GM10266 (cell line): ENCODE measurements at regions not wholly inside any gene's neighbourhood (a gene's known extent, or its start where the extent isn't known, plus 50 kb on each side); places are given as distances from the start of the nearest gene placed in this dataset.

ENCODE experiments used
- DNase-seq: peaks from one replicate; pipeline ENCODE4 v3.0.0; 2012; ENCODE audit errors: extremely low spot score
- CTCF ChIP-seq: IDR thresholded peaks from 2 replicates; pipeline ENCODE4 v1.5.1; 2012; ENCODE audit warnings: mild to moderate bottlenecking, low read depth; ENCODE audit not compliant: control insufficient read depth, insufficient read depth; ENCODE audit errors: missing control alignments

GRCh38 chr7:155883491-155884224 is 71.4 kb upstream of the SHH start:
- TF ChIP-seq CTCF: no peak
- DNase-seq: no peak

DNA sequence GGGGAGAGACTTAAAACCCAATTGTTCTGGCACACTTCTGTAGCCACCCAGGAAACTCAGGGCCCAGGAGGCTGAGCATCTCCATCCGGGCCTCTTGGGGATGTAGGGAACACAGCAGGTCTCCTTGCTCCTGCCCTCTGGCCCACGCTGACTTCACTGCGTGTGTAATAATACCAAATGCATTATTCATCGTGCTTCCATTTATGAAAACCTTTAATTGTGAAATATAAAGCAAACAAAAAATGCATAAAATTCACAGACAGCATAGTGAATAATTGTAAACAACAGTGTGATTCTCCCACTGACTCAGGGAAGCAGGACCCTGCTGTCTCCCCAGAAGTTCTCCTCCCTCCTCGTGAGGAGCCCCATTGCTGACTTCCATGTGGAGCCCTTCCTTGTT is 70.3 kb upstream of the SHH start:
- DNase-seq: no peak
- TF ChIP-seq CTCF: no peak

DNA sequence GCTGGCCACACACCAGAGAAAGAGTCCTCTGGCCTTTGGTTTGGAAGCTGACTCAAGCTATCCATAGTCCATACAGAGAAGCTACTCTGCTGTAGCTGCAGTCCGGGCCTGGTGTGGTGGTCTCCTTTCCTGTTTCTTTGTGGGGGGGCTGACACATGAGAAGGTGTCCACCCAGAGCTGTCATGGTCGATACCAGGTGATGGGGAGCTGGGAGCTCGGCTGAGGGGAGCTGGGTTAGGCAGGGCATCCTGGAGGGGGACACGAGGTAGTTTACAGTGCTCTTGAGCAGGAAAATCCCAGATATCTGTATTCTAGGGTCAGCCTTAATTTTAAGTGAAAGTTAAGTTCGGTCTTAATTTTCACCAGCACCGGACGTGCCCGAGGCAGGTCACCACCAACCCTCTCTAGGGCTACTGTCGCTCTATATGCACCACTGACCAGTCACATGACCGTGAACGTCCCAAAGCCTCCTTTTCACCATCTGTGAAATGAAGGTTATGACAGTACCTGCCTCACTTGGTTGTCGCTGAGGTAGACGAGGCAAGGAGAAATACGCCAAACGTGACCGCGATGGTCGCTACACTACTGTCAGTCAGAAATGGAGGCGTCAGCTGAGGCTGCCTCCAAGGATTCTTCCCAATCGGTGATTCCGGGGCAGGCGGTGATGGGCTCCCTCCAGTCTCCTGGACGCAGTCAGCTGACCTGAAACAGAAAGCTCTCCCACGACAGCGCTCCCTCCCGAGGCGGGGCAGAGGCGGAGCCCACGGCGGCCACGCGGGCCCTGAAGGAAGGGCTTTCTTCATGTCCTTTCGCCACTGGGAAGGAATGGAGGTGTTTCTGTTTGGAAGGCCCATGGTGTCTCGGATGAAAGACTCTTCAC is 69.4 kb upstream of the SHH start:
- TF ChIP-seq CTCF: no peak
- DNase-seq: no peak

DNA sequence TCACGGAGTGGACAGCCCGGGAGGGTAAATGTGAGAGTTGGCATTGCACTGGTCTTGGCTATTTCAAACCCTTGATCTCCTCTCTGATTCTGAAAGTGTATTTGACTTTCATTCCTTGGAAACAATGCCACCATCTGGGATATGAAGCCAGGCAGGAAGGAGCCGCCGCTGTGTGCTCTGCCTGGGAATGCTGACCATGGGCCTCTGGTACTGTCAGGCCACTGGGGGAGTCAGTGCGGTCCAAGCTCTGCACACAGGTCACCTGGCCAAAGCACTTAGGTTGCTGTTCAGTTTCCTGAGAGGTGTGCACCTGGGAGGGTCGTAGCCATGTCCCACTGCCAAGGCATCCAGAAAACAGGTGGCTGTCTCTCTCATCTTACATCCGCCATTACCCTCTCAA is 68.5 kb upstream of the SHH start:
- no peak for DNase-seq
- TF ChIP-seq CTCF: no peak

DNA sequence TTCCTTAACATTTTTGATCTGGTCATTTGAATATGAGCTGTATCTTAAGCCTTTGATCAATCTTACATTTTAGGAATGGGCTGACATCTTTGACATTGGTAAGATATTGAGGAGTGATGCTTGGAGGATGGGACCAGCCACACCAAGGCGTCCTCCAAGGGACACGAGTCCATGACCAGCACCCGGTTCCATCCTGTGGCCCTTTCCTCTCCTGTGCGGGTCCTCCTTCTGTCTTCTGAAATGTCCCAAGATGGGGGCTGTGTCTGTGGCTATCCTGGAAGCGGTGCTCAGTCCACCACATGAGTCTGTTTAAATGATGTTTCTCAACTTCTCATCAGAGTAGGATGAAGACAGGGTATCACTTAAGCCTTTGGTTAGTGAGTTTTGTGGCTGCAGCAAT is 67.3 kb upstream of the SHH start:
- no peak for TF ChIP-seq CTCF
- DNase-seq: no peak

DNA sequence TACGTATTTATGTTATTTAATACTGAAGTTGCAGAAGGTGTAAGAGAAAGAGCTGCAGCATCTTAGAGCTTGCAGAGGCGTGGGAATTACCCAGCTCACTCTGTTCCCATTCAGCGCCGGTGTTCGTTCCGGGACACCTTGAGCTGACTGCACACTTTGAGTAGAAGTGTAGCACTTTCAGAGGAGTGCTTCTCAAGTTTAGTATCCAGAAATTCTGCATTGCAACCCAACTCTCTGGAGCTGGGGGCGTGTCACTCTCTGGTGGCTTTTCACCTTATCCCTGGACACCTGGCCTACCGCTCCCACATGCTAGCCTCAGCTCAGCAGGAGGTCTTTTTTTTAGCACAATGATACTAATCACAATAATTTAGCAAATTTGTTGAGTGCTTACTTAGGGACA is 66.4 kb upstream of the SHH start:
- DNase-seq: no peak
- TF ChIP-seq CTCF: no peak

- DNase-seq: no peak
- no peak for TF ChIP-seq CTCF
Measured at GRCh38 chr7:155878250-155878649, 66.0 kb upstream of the SHH start.
